Midbrain (tissue), 1 donor: ENCODE measurements at regions not wholly inside any gene's neighbourhood (a gene's known extent, or its start where the extent isn't known, plus 50 kb on each side); places are given as distances from the start of the nearest gene placed in this dataset.

Experiments used
- DNase-seq: peaks from one replicate; lab custom pipeline; 2025; lab: John Stamatoyannopoulos, UW

DNA sequence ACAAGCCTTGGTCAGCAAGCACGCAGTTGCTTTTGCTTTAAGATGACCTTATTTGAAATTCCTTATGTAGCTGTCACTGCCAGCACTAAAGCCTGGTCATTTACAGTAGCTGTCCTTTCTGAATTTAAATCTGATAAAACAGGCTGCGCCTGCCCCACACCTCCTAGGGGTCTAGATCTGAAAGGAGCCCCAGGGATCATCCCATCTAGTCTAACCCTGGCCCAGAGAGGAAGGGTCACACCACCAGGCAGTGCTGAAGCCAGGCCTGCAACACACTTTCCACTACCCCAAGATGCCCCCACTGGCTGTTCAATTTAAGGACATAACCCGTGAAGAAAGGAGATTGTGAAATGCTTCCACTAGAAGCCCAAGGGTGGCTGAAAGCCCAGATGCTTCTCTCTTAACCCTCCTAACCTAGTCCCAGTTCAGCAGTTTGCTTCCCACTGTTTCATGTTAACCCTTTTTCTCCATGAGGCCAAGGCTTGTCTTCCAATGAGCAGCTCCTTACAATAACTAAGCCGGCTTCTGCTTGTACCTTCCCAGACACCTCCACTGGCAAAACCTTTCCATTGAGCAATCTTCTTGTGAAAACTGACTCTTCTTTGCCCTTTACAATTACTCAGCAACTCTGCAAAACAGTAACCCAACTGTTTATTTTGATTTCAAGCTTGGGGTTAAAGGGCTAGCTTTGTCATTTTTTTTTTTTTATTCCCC is 198.9 kb upstream of the LPP start:
- DNase-seq, result no peak

DNA sequence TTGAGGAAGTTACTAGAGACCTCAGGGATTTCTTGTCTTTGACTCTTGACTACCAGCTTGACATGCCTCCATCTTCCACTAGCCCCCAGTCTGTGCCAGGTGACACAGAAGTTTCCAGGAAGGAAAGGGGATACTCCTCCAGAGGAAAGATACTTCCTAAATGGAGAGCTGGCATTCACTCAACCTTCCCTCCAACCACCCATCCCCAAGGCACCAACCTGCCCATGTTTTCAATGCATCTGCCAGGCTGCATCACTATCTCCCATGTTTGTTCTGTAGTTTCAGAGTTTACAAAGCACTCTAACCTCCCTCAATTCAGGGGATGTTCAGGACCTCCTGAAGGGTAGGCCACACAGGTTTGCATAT is 198.4 kb upstream of the LPP start:
- no peak for DNase-seq

DNA sequence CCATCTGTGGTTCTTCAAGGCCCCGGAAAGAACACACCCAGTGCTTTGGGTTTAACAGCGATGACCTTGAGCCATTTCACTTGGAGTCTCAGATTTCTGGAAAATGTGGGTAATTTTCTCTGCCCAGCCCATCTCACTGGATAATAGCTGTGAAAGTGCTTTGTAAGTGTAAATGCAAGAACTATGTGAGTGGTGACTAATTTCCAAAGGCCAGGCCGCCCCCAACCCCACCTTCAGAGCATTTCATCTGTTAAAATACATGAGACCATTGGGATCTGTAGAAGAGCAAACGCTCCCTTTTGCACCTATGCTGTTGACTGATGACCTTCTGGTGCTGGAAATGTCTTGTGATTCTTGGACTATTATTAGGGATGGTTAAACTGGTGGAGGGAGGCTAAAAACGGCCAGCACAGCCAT is 196.8 kb upstream of the LPP start:
- DNase-seq, result no peak

DNA sequence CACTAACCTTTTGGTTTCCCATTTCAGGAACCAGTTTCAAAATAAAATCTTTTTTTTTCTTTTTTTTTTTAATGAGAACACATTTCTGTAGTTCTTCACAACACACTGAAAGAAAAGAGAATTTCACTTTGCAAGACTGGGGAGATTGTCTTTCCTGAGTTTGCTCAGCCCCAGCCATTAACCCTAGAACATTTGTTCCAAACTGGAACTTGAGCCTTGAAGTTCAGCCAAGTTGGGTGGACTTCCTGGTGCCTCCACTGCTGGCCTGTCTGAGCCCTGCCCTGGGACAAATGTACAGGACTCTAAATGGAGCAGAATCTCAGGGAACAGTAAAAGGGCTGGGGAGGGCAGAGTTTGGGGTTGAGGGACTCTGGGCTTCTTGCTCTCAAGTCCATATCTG is 196.4 kb upstream of the LPP start:
- DNase-seq, result no peak

DNA sequence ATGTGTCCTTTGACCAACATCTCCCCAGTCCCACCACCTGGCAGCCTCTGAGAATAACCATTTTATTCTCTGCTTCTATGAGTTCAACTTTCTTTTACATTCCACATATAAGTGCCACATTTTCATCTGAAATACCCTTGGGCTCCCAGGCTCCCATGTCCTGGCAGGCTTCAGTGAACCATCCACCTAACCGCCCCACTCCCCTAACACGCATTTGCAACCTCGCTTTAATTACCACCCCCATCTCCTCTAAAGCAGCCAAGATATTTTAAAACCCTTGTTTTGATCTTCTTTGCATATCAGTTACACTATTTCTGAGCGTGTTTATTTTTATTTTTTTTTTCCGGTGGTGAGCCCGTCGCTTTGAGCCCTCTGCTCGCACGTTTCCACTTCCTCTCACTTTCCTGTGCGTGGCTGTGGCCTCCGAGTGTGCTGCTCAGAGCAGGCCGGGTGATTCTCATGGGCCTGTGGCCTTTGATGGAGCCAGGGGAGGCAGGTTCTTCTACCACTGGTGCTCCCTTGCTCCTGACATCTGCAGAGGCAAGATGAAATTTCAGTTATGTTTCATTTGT is 195.4 kb upstream of the LPP start:
- DNase-seq, result no peak

DNA sequence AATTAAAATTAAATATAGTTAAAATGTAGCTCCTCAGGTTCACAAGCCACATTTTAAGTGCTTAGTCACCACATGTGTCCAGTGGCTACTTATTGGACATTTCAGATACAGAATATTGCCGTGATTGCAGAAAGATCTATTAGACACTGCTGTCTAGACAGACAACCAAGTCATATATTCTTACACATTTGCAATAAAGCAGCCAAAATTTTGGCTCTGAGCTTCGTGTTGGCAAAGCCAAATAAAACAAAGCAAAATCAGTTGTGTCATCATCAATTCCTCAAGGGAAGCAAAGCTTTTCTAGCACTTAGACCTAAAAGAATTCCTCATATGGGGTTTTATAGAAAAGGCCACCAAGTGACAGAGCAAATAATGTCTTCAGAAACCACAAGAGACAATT is 193.1 kb upstream of the LPP start:
- no peak for DNase-seq

DNA sequence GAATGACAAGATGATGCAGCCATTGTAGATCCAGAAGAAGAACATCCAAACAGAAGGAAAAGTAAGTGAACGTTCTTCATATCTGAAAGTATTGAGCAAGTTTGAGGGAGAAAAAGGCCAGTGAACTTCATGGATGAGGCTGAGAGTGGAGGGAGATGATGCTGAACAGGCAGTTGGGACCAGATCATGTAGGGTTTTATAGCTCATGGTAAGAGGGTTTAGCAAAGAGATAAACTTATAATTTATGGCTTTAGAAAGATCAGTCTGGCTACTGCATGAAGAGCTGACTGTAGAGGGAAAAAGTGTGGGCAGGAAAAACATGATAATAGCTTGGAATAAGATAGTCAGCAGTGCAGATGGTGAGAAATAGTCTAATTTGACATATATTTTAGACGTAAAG is 192.6 kb upstream of the LPP start:
- DNase-seq, result no peak

DNA sequence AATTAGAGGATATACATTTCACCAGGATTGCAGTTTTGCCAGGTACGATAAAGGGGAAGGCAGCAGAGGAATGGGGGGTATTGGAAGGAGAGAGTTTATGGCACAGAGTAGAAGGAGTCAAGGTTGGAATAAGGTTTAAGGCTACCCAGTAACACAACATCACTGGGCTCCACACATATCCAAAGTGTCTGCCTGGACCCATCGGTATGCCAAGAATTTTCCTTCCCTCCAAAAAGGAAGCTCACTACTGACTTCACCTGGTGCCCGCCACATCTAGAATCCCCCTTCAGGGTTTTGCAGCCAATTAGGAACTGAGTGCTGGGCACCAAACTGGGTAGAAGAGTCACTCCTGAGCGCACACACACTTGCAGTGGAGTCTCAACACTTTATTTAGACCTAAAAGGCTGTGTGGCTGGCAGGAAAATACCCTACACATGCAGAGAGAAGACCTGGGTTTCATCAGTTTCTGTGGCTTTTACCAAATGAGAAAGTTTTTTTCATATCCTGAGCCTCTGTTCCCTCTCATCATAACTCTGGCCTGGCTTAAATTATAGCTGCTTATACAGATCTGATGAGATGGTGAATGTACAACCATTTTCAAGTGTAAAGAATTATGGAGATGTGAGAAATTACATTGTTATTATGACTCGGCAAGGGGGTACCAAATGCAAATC is 190.8 kb upstream of the LPP start:
- DNase-seq, result no peak

DNA sequence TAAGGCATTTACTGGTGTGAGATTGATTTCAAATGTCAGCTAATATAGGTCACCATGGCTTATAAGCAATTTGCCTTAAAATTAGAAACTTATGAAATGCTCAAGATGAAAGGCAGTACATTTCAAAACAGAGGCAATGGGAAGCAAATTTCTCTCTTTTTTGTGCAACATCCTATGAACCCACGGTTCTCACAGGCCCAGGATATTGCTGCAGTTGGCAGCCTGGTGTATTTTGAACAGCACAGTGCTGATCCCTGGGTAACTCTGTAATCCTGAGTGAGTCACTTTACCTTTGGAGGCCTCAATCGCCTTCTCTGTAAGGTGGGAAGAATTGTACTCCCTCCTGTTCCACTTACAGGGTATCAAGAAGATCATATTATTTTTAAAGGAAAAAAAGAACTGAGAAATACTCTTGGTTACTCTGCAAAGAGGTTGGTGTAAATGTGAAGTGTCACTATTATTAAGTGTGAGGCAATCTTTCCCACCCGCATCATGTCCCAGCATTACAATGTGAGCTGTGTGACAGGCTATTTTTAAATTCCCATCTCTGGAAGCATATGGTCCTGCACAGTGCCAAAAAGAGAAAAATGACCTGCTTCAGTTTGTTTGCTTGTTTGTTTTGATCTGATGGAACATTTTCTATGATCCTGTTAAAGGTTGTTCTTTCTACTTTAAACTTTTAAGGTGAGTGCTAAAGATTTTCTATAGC is 190.1 kb upstream of the LPP start:
- DNase-seq, result no peak

DNA sequence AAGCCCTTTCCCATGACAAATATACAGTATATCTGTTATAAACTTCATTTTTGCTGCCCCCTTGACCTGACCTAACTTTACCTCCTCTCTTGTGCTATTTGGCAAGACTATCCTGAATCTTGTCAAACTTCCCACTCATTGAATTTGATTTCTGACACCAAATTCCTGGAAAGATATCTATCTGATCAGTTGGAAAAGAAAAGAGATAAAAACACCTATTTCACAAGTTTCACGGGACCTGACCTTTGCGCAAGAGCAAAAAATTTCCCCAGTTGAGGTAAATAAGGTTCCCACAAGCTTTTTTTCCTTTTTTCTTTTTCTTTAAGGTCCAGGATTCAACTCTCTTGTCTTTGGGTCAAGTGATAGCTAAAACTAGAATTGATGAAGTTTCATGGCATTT is 189.2 kb upstream of the LPP start:
- no peak for DNase-seq

DNA sequence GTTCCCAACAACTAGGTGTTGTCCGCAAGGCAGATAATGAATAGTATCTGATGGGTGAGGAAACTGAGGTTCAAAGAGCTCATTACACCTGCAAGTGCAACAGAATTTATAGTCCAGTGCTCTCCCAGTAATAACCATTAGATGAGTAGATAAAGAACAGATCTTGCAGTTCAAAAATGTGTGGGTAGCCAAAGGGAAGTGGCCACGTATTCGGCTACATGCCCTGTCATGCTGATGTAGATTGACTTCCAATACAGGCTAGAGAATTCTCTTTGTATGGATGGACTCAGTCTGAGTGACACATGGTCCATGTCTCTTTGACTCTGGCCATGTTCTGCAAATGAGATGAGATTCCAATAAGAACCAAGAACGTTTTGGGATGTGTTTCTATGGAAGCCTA is 187.9 kb upstream of the LPP start:
- DNase-seq, result no peak

DNA sequence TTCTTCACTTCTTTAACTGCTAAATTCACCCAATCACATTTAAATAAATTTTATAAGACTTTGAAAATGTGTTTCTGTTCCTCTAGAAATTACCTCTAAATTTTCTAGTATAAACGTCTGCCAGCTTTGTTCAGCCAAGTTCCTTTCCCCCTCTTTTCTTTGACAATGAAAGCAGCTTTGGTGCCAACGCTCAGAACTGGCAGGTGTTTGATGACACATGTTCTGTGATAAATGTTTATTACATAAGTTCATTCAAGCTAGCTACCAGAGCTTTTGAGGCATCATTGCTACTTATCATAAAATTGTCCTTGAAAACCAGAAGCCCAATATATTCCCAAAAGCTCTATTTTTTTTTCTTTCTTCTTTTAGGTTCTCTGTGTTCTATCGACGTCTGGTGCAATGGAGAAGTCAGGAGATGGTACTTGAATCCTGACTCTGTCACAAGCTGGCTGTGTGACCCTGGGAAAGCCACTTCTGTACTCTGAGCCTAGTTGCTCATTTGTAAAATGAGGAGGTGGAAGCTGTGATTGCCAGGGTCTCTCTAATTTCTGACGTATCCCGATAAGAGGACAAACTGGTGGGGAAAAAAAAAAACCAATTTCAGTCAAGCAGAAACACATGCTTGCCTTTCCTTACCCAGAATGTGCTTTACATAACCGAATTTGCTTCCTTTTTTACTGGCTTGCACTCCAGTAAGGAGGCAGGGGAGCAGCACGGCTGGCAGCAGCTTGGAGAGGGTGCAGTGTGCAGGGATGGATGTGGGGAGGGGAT is 187.1 kb upstream of the LPP start:
- DNase-seq, result no peak

DNA sequence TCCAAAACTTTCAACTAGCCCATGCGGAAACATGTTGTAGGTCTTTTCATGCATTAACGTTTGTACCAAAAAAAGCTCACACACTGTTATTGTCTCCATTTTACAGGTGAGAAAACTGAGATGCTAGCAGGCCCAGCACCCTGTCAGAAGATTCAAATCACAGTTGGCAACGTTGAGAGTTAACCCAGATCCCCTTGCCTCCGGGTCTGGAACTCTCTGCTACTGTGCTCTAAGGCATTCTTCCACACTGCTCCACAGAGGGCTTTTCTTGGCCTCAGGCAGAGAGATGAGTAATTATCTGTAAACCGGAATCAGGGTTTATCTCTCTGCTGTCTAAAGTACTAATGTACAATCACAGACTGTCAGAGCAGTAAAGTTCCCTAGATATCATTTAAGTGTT is 186.0 kb upstream of the LPP start:
- DNase-seq, result no peak

DNA sequence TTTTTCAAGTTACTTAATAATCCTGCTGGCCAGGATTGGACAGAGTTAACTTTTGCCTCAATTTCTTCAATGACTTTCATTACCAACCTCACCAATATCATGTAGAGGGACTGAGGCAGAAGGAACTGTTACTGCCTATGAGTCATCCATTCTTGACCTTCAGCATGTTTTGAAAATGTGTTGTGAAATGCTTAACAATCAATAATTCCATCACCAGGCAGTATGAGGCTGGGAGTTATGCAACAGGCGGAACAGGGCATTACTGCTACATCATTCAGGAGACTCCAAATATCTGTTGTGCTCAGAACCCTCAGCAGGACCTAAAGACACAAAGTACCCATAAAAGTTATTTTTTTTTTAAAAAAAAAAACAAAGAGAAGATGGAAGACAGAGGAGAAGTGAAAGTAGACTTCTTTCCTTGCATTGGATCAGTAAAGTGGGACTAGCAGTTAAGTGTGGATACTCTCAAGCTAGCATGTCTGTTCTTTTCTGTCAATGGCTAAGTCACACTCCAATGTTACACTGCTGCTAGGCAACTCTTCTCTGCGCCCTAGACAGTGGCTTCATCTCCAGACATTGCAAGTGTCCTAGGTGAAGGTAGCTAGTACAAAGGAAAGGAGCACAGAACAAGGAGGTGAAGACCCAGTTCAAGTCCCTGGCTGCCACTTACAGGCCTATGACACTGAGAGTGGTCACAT is 184.9 kb upstream of the LPP start:
- no peak for DNase-seq

DNA sequence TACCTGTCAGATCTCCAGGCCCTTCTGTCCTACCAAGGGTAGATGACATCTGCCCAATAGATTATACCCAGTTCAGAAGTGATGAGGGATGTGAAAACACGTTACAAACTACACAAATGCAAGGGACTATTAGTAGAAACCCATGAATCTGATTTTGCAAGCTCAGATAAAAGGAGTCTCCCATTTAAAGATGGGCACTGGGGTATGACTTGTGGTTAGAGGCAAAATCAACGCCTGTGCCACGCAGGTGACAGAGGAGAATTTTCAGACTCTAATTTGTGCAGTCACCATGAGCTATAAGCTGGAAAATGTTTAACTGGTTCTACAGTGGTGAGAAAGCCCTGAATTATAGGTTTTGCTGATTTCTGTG is 184.4 kb upstream of the LPP start:
- no peak for DNase-seq

DNA sequence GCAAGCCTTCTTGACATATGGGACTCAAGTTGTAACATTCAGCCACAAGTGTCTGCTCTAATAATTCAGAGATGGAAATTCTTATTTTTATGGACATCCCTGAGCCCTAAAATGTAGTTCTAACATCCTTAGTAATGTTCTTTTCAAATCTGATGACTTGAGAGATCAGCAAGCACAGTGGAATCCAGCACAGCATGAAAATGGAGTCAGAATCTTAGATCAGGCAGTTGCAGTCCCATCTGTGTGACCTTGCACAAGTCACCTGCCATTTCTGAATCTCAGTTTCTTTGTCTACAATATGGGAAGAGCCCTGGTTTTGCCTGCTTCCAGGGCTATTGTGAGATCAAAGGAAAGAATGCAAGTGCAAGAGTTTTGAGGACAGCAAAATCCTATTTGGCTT is 183.9 kb upstream of the LPP start:
- no peak for DNase-seq

DNA sequence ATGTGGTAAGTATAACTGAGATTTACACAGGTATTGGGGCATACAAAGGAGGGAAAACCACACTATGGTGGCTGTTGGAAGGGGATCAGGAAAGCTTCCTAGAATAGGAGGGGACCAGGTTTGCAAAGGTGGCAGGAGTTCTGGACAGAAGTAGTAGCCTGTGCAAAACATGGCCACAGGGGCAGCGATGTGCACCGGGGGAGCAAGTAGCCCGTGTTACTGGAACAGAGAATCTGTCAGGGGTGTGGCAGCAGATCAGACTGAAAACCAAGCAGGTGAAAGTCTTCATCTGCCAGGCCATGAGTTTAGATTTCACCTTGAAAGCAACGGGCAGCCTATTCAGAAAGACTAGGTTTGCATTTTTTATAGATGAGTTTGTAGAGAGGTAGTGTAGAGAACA is 182.3 kb upstream of the LPP start:
- no peak for DNase-seq

DNA sequence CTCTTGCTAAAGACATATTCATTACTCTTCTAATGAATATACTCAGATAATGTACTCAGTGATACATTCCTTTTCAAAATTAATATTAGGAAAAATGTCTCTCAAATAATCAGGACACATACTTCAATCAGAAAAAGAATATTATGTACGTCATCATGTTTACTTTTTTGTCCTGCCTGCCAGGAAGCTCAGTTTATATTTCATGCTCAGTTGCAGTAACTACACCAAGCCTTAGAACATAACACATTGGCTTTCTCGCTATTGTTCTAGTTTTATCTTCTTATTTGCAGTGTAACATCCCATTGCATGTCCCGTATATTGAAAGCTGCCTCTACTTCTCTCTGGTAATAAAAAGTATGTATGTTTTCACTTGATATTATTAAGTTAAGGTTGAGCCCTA is 181.5 kb upstream of the LPP start:
- DNase-seq, result no peak

DNA sequence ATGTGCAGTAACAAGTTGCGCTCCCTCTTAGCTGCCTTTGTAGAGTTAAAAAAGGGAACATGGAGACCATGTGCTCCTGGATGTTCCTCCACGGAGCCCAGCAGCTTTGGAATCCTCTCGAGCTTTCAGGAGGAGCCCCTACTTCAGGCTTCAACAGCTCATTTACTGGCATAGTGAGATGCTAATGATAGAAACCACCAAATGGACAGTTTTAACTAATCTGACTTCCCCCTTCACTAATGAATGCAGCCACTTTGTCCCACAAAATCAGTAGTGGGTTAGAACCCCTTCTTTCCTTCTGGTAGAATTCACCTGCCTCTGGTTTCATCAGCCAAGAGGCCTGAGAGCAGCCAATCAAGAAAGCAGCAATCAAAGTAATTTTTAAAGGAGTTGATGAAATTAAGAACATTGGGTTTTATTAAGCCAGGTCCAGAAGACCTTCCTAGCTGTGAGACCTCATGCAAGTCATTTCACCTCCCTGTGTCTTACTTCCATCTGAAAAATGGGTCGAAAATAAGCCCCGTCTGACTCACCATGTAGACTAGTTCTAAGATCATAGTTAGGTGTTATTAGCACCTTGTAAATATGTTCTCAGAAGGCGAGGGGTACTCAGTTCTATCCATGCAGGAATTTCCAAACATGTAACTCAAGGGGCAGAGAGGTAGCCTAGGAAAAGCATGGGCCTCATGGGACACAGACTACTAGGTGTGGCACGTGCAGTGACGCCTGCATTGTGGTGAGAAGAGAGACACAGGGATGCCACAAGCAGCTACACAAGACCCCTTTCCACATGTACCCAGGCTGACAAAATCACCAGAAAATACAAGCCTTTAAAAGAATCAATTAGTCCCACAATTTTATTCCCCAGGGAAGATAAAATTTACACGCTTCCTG is 179.7 kb upstream of the LPP start:
- DNase-seq, result no peak

DNA sequence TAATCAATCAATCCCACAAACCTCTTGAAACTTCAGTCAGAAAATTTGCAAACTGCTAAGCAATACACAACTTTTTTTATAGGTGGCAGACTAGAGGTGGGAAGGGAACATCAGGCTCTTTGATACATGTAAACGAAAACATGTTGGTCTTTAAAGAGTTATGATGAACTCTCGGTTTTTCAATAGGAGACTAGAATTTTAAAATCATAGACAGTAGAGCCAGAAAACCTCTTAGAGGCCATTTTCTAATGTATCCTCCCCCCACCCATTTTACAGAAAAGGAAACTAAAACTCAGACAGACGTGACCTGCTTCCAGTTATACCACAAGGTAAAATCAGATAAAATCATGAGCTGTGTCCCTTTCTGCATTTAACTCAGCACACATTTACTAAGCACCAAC is 179.1 kb upstream of the LPP start:
- DNase-seq, result no peak
